ENCODE measurements at regions not wholly inside any gene's neighbourhood (a gene's known extent, or its start where the extent isn't known, plus 50 kb on each side); places are given as distances from the start of the nearest gene placed in this dataset.
"Not testable (repeated sequence)": the region's sequence is repeated elsewhere in the genome, so short reads cannot be mapped to it uniquely, and the experiment has no call there.

DNA sequence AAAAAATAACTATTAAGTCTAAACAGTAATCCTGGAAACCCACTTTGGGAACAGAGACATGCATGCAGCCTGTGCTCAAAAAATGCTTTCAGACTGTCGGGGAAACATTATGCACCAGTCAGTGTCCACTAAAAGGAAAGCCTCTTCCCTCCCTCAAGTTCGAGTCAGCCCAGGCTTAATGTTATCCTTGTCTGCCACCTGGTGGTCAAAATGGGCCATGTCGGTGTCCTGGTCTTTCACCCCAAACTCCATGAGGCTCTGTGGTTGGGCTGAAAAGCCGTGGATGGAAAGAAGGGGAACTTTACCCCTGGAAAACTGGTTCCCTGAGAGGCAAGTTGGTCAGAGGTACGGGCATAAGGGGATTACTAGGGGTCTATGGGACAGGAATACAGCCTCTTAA, 88.4 kb upstream of the ZNF492 start:
- peaks cover 4% of the 10 kb centered on the region for H3K36me3 Mint-ChIP-seq (ENCODE audit: low read depth)
- POLR2A ChIA-PET: no interaction called here
- DNase-seq (peak; percentile 65), ATAC-seq (peak; percentile 47)
- no peaks in the 10 kb centered on the region for H3K4me1 Mint-ChIP-seq
- CTCF ChIA-PET: interaction anchor here (0.9 kb wide), 1 partner anchor 10 kb away, joined by 4 read pairs; no protein-coding TSS in a partner anchor
- H3K9me3 Mint-ChIP-seq (ENCODE audit: low read depth): peaks cover 34% of the 10 kb centered on the region
- H3K27ac Mint-ChIP-seq: no peak overlapping the region
- intact Hi-C loops (cut with DNase I, micrococcal nuclease): loop anchor here in 1 of 2 experiments (1.0 to 10.0 kb wide), 2 partner anchors 631 to 1342 kb away; no protein-coding TSS in a partner anchor
- no peaks in the 10 kb centered on the region for H3K27me3 Mint-ChIP-seq
- no peak overlapping the region for H3K4me3 Mint-ChIP-seq

- POLR2A ChIA-PET: no interaction called here
- peaks cover 3% of the 10 kb centered on the region for H3K27me3 Mint-ChIP-seq
- H3K9me3 Mint-ChIP-seq (ENCODE audit: low read depth): peaks cover 20% of the 10 kb centered on the region
- CTCF ChIA-PET: no interaction called here
- no peak for DNase-seq
- H3K27ac Mint-ChIP-seq: no peak overlapping the region
- H3K4me3 Mint-ChIP-seq: no peak overlapping the region
- no peaks in the 10 kb centered on the region for H3K4me1 Mint-ChIP-seq
- intact Hi-C loops (cut with DNase I, micrococcal nuclease): no loop called here
- H3K36me3 Mint-ChIP-seq (ENCODE audit: low read depth): peaks cover 8% of the 10 kb centered on the region
- ATAC-seq: no peak
These were observed 100.4 kb upstream of the ZNF492 start for GRCh38 chr19:22533761-22534160.

DNA sequence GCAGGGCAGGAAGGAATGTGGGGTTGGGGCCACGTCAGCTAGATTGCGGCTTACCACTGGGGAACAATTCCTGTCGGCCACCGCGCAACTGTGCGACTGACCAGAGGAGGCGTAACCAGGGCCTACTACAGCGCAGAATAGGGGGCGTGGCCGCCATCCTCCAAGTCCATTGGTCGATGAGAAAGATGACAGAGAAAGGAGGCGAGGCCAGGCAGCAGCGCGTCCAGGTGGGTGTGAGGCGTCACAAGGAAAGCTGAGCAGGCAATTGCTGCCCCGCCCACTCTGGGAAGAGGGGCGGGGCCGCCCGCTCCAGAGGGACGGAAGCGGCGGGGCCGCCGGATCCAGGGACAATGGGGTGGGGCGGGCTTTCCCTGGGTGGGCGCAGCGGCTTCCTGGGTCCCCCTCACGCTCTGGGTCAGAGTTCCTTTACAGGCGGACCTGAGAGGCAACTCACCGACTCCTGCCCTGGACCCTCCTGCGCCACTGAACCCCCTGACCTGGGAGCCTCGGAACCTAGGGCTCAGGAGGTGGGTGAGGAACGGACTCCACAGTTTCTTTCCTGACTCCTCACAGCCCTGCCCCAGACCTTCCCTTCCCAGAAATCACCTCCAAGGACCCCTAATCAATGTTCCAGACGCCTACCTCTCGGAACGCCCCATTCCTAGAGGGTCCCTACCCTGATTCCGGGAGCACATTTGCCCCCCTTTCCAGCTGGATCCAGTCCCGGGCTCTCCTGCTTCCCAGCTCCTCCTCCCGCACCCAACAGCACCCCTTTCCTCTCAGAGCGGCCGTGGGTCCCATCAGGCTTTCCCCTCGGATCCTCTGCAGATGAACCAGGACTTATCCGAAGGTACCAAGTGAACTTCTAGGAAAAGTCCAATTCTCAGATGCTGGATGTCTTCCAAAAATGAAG, 101.5 kb upstream of the ZNF492 start:
- CTCF ChIA-PET: no interaction called here
- no peak overlapping the region for H3K4me3 Mint-ChIP-seq
- no peaks in the 10 kb centered on the region for H3K4me1 Mint-ChIP-seq
- POLR2A ChIA-PET: no interaction called here
- H3K36me3 Mint-ChIP-seq (ENCODE audit: low read depth): peaks cover 8% of the 10 kb centered on the region
- H3K27ac Mint-ChIP-seq: no peak overlapping the region
- intact Hi-C loops (cut with DNase I, micrococcal nuclease): no loop called here
- no peak for ATAC-seq
- H3K9me3 Mint-ChIP-seq (ENCODE audit: low read depth): peaks cover 22% of the 10 kb centered on the region
- H3K27me3 Mint-ChIP-seq: peaks cover 3% of the 10 kb centered on the region
- no peak for DNase-seq

DNA sequence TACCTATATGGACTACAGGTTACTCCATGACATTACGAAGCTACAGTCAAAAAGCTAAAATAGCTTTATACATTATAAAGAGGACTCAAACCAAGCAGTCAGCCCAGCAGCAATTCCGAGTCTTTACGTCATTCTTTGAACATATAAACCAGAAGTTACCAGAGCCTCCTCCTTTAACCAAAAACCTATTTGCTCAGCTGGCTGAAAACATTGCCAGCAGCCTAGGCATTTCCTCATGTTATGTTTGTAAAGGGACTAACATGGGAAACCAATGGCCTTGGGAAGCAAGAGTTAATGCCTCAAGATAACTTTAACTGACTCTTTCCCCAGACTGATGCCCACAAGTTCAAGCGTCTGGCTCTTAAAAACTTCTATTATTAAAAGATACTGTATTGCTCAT, 104.1 kb upstream of the ZNF492 start:
- Mint-ChIP-seq H3K9me3 (ENCODE audit: low read depth) (peaks cover 27% of the 10 kb centered on the region), H3K27me3 (peaks cover 3% of the 10 kb centered on the region), H3K27ac (no peak overlapping the region), H3K36me3 (ENCODE audit: low read depth) (peaks cover 8% of the 10 kb centered on the region), H3K4me1 (no peaks in the 10 kb centered on the region), H3K4me3 (no peak overlapping the region)
- ChIA-PET POLR2A (no interaction called here), CTCF (interaction anchor here (0.5 kb wide), 1 partner anchor 241 kb away, joined by 3 read pairs; no protein-coding TSS in a partner anchor)
- DNase-seq (no peak), ATAC-seq (no peak)
- intact Hi-C loops (cut with DNase I, micrococcal nuclease): no loop called here

DNA sequence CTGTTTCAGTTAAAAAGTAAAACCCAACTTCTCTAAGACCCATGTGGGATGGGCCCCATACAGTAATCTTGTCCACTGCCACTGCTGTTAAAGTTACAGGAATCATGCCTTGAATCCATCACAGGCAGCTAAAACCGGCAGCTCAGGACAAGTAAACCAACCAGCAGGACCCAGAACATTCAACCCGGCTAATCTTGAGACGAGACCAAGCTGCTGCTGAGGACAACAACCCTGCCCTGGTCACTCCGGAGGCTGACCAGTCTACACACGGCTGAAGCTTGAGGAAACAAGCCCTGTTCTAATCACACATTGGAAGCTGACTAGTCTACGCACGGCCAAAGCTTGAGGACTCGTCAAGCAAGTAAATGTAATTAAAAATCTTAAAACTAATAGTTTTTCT, 105.2 kb upstream of the ZNF492 start:
- ATAC-seq (no peak), DNase-seq (no peak)
- Mint-ChIP-seq H3K27ac (no peak overlapping the region), H3K4me1 (no peaks in the 10 kb centered on the region), H3K9me3 (ENCODE audit: low read depth) (peaks cover 32% of the 10 kb centered on the region), H3K4me3 (no peak overlapping the region), H3K36me3 (ENCODE audit: low read depth) (peaks cover 8% of the 10 kb centered on the region), H3K27me3 (peaks cover 3% of the 10 kb centered on the region)
- POLR2A ChIA-PET: no interaction called here
- CTCF ChIA-PET: no interaction called here
- intact Hi-C loops (cut with DNase I, micrococcal nuclease): no loop called here

DNA sequence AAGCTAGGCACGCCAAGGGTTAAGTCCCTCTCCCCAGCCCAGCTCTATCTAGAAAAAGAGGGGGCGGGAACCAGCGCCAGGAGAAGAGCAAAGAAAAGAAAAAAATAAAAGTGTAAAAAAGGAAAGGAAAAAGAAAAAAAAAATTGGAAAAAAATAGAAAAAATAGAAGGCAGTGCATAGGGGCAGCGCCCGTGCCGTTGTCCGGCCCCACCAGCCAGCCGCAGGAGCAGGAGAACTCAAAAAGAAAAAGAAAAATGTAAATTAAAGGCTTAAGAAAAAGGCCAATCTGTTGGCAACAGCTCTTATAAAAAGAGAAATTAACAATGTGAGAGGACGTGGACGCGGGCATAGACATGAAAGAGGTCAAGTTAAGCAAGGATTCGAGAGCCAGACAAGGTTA, 105.4 kb upstream of the ZNF98 start:
- Mint-ChIP-seq H3K4me3 (no peak overlapping the region), H3K36me3 (ENCODE audit: low read depth) (peaks cover 1% of the 10 kb centered on the region), H3K27ac (no peak overlapping the region), H3K9me3 (ENCODE audit: low read depth) (peaks cover 29% of the 10 kb centered on the region), H3K27me3 (no peaks in the 10 kb centered on the region), H3K4me1 (no peaks in the 10 kb centered on the region)
- ChIA-PET POLR2A (no interaction called here), CTCF (no interaction called here)
- DNase-seq (no peak), ATAC-seq (no peak)
- intact Hi-C loops (cut with DNase I, micrococcal nuclease): no loop called here

GRCh38 chr19:22526661-22527272, 104.6 kb upstream of the ZNF98 start:
- POLR2A ChIA-PET: no interaction called here
- H3K4me1 Mint-ChIP-seq: no peaks in the 10 kb centered on the region

GRCh38 chr19:22523940-22524339, 101.8 kb upstream of the ZNF98 start:
- ChIA-PET CTCF (no interaction called here), POLR2A (no interaction called here)
- Mint-ChIP-seq H3K4me1 (no peaks in the 10 kb centered on the region), H3K9me3 (ENCODE audit: low read depth) (peaks cover 38% of the 10 kb centered on the region), H3K4me3 (no peak overlapping the region), H3K27me3 (no peaks in the 10 kb centered on the region), H3K27ac (no peak overlapping the region), H3K36me3 (ENCODE audit: low read depth) (no peaks in the 10 kb centered on the region)
- intact Hi-C loops (cut with DNase I, micrococcal nuclease): no loop called here
- DNase-seq: no peak
- ATAC-seq: no peak

More at GRCh38 chr19:22526661-22527272, 104.6 kb upstream of the ZNF98 start:
- Mint-ChIP-seq H3K4me3 (no peak overlapping the region), H3K27me3 (no peaks in the 10 kb centered on the region), H3K36me3 (ENCODE audit: low read depth) (peaks cover 1% of the 10 kb centered on the region), H3K27ac (no peak overlapping the region), H3K9me3 (ENCODE audit: low read depth) (peaks cover 30% of the 10 kb centered on the region)
- intact Hi-C loops (cut with DNase I, micrococcal nuclease): no loop called here
- CTCF ChIA-PET: no interaction called here
- DNase-seq (no peak), ATAC-seq (no peak)

DNA sequence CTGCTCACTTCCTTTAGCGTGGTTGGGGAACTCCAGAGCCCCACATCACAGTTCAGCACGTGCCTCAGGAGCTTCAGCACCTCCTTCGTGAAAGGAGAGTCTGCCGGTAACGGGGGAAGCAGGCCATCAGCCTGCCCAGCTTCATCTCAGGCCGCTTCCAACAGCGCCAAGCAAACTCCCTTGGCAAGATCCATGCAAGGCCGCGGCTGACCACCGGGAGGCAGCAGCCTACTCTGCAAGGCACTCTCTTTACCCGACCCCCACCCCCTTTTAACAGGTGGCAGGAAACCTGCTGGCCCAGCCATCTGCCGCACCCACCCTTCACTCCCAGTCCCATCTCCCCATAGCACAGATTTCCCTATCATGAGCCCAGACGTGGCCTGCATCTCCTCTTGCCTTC, 97.4 kb upstream of the ZNF98 start:
- intact Hi-C loops (cut with DNase I, micrococcal nuclease); H3K27me3 Mint-ChIP-seq; CTCF ChIA-PET; H3K27ac Mint-ChIP-seq; H3K36me3 Mint-ChIP-seq (ENCODE audit: low read depth); H3K4me1 Mint-ChIP-seq; POLR2A ChIA-PET; DNase-seq; ATAC-seq; H3K4me3 Mint-ChIP-seq: not testable (repeated sequence)
- H3K9me3 Mint-ChIP-seq (ENCODE audit: low read depth): peaks cover 33% of the 10 kb centered on the region

GRCh38 chr19:22519152-22519551, 97.0 kb upstream of the ZNF98 start:
- Mint-ChIP-seq H3K4me1 (no peaks in the 10 kb centered on the region), H3K27ac (no peak overlapping the region), H3K4me3 (no peak overlapping the region), H3K27me3 (no peaks in the 10 kb centered on the region), H3K9me3 (ENCODE audit: low read depth) (peaks cover 30% of the 10 kb centered on the region), H3K36me3 (ENCODE audit: low read depth) (no peaks in the 10 kb centered on the region)
- intact Hi-C loops (cut with DNase I, micrococcal nuclease): no loop called here
- DNase-seq: no peak
- POLR2A ChIA-PET: no interaction called here
- CTCF ChIA-PET: no interaction called here
- ATAC-seq: no peak

GRCh38 chr19:22517496-22518411, 95.6 kb upstream of the ZNF98 start:
- ChIA-PET CTCF (no interaction called here), POLR2A (no interaction called here)
- no peak for DNase-seq
- no peaks in the 10 kb centered on the region for H3K27me3 Mint-ChIP-seq
- ATAC-seq: no peak
- H3K4me1 Mint-ChIP-seq: no peaks in the 10 kb centered on the region
- intact Hi-C loops (cut with DNase I, micrococcal nuclease): no loop called here
- H3K27ac Mint-ChIP-seq: no peak overlapping the region
- H3K36me3 Mint-ChIP-seq (ENCODE audit: low read depth): peaks cover 3% of the 10 kb centered on the region
- peaks cover 31% of the 10 kb centered on the region for H3K9me3 Mint-ChIP-seq (ENCODE audit: low read depth)
- H3K4me3 Mint-ChIP-seq: no peak overlapping the region
